ENCODE measurements at regions not wholly inside any gene's neighbourhood (a gene's known extent, or its start where the extent isn't known, plus 50 kb on each side); places are given as distances from the start of the nearest gene placed in this dataset.

GRCh38 chr1:108028841-108029388 is 63.9 kb upstream of the VAV3 start:
- H3K79me2 ChIP-seq (ENCODE audit: insufficient read depth, low read length): no peaks in the 10 kb centered on the region
- H4K20me1 ChIP-seq (ENCODE audit: control insufficient read depth, insufficient read depth, insufficient read length): no peaks in the 10 kb centered on the region
- Mint-ChIP-seq H3K27ac (no peak overlapping the region), H3K4me1 (peaks cover 6% of the 10 kb centered on the region in 2 experiments), H3K4me3 (no peak overlapping the region), H3K27me3 (ENCODE audit: low read depth) (peaks cover 3% of the 10 kb centered on the region), H3K9me3 (peaks cover 0 to 3% of the 10 kb centered on the region in 2 experiments; a peak in 3 of 5 replicates), H3K36me3 (ENCODE audit: insufficient read depth in 1 of 3, low read depth in 3 of 3) (no peaks in the 10 kb centered on the region)
- no peaks in the 10 kb centered on the region for H3K79me1 ChIP-seq (ENCODE audit: insufficient read depth, low read depth, low read length, poor library complexity, severe bottlenecking)
- H3K4me1 ChIP-seq (ENCODE audit: insufficient read depth, low read length): no peaks in the 10 kb centered on the region
- no peak overlapping the region for H3K4me2 ChIP-seq (ENCODE audit: insufficient read depth, insufficient read length, low read length)
- H4K91ac ChIP-seq (ENCODE audit: insufficient read length, low read depth, low read length): no peak overlapping the region
- H3K23ac ChIP-seq (ENCODE audit: insufficient read length, low read depth, low read length): no peak overlapping the region
- no peak overlapping the region for H2AK5ac ChIP-seq (ENCODE audit: insufficient read length, low read length)
- H2BK15ac ChIP-seq (ENCODE audit: low read depth, low read length): no peak overlapping the region
- no peak for TF ChIP-seq CTCF (conservative IDR thresholded peaks at IDR 0.05)
- WGBS (ENCODE audit: extremely low coverage, insufficient read length, low lambda C conversion rate): no CpG with 5 or more reads among the region's 1 CpG
- no peaks in the 10 kb centered on the region for H3K27me3 ChIP-seq (ENCODE audit: insufficient read depth, low read length)
- H3K4ac ChIP-seq (ENCODE audit: low read depth, low read length): no peak overlapping the region
- no peak overlapping the region for H3K56ac ChIP-seq (ENCODE audit: insufficient read length, low read depth, low read length)
- H4K5ac ChIP-seq (ENCODE audit: insufficient read length, low read depth, low read length): no peak overlapping the region
- H2BK120ac ChIP-seq (ENCODE audit: low read depth, low read length, poor library complexity, severe bottlenecking): no peak overlapping the region
- no peak overlapping the region for H3T11ph ChIP-seq (ENCODE audit: low read length)
- H3K23me2 ChIP-seq (ENCODE audit: insufficient read length, low read depth, low read length, poor library complexity, severe bottlenecking): no peaks in the 10 kb centered on the region
- H3K14ac ChIP-seq (ENCODE audit: insufficient read depth, low read length): no peak overlapping the region
- H2BK5ac ChIP-seq (ENCODE audit: insufficient read length, low read length): no peak overlapping the region
- no peak for DNase-seq
- no peak overlapping the region for H3K27ac ChIP-seq (ENCODE audit: insufficient read length, low read depth, low read length)
- H4K8ac ChIP-seq (replicated peaks; ENCODE audit: insufficient read length, low read depth, low read length): no peak overlapping the region
- no peaks in the 10 kb centered on the region for H3K9me3 ChIP-seq (ENCODE audit: control insufficient read depth, low read depth, low read length)
- no peak overlapping the region for H3K18ac ChIP-seq (ENCODE audit: insufficient read length, low read depth, low read length)
- no peak overlapping the region for H3K9ac ChIP-seq (ENCODE audit: extremely low read depth, insufficient read length, low read length)
- H2BK20ac ChIP-seq (ENCODE audit: low read depth, low read length, poor library complexity, severe bottlenecking): no peak overlapping the region
- no peak overlapping the region for H2BK12ac ChIP-seq (ENCODE audit: insufficient read length, low read depth, low read length)
- H2AFZ ChIP-seq (ENCODE audit: low read length): no peak overlapping the region
